Sigmoid colon (tissue), 4 donors: ENCODE measurements at regions not wholly inside any gene's neighbourhood (a gene's known extent, or its start where the extent isn't known, plus 50 kb on each side); places are given as distances from the start of the nearest gene placed in this dataset.

Experiments used
- EP300 ChIP-seq, 4 donors: sonication (generic); formaldehyde crosslinking; IDR thresholded peaks; one replicate each; pipeline ENCODE4 v1.6.1; 2017; ENCODE audit warnings: antibody characterized with exemption in 4 of 4
- POLR2A ChIP-seq, 2 donors: fragments of 450-650 bp; IDR thresholded peaks; one replicate each; pipeline ENCODE4 v1.6.1; 2016; ENCODE audit warnings: antibody characterized with exemption in 2 of 2, mild to moderate bottlenecking in 2 of 2, moderate library complexity in 2 of 2
- POLR2AphosphoS5 ChIP-seq, 4 donors: sonication (generic); formaldehyde crosslinking; IDR thresholded peaks; one replicate each; pipeline ENCODE4 v1.6.1; 2017; ENCODE audit warnings: antibody characterized with exemption in 4 of 4
- TF ChIP-seq, protein P1 (sequence below), 4 experiments: fragments of 450-650 bp in 3 of 4; fragments of 200-600 bp in 1 of 4; IDR thresholded peaks; one replicate each; pipeline ENCODE4 v1.5.1; 2016 to 2019; ENCODE audit warnings: antibody characterized with exemption in 4 of 4, mild to moderate bottlenecking in 3 of 4, moderate library complexity in 2 of 4

GRCh38 chr18:75134611-75134975, 74.3 kb downstream of the PTGR3 start:
- no peak for TF ChIP-seq EP300 (IDR thresholded peaks at IDR 0.05)
- TF ChIP-seq, protein P1, sequence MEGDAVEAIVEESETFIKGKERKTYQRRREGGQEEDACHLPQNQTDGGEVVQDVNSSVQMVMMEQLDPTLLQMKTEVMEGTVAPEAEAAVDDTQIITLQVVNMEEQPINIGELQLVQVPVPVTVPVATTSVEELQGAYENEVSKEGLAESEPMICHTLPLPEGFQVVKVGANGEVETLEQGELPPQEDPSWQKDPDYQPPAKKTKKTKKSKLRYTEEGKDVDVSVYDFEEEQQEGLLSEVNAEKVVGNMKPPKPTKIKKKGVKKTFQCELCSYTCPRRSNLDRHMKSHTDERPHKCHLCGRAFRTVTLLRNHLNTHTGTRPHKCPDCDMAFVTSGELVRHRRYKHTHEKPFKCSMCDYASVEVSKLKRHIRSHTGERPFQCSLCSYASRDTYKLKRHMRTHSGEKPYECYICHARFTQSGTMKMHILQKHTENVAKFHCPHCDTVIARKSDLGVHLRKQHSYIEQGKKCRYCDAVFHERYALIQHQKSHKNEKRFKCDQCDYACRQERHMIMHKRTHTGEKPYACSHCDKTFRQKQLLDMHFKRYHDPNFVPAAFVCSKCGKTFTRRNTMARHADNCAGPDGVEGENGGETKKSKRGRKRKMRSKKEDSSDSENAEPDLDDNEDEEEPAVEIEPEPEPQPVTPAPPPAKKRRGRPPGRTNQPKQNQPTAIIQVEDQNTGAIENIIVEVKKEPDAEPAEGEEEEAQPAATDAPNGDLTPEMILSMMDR (IDR thresholded peaks at IDR 0.05) = no peak
- TF ChIP-seq POLR2AphosphoS5 (IDR thresholded peaks at IDR 0.05) = no peak
- no peak for TF ChIP-seq POLR2A (IDR thresholded peaks at IDR 0.05)
